SK-N-SH treated with all-trans-retinoic acid at 6 μM for 48 hours (cell line): ENCODE measurements at regions not wholly inside any gene's neighbourhood (a gene's known extent, or its start where the extent isn't known, plus 50 kb on each side); places are given as distances from the start of the nearest gene placed in this dataset.

Experiments
- ARNTL ChIP-seq: fragments of 450-650 bp; formaldehyde crosslinking; IDR thresholded peaks from 2 replicates; pipeline ENCODE4 v1.5.0; 2020; ENCODE audit warnings: low read depth, mild to moderate bottlenecking, moderate library complexity, borderline replicate concordance
- ISL1 ChIP-seq: fragments of 250-450 bp; sonication (Bioruptor Pico); IDR thresholded peaks from 2 replicates; pipeline ENCODE4 v2.1.2; 2022; ENCODE audit warnings: mild to moderate bottlenecking, moderate library complexity
- OSR1 ChIP-seq: fragments of 250-450 bp; sonication (Bioruptor Pico); IDR thresholded peaks from 2 replicates; pipeline ENCODE4 v1.8.0; 2022; ENCODE audit warnings: moderate library complexity, mild to moderate bottlenecking, inconsistent platforms
- PATZ1 ChIP-seq: fragments of 250-450 bp; sonication (Bioruptor Pico); IDR thresholded peaks from 2 replicates; pipeline ENCODE4 v1.8.0; 2020; ENCODE audit warnings: mild to moderate bottlenecking, moderate library complexity, borderline replicate concordance
- SNAI2 ChIP-seq: fragments of 250-450 bp; sonication (Bioruptor Pico); IDR thresholded peaks from 2 replicates; pipeline ENCODE4 v1.5.0; 2020; ENCODE audit warnings: mild to moderate bottlenecking, moderate library complexity
- TCF4 ChIP-seq: fragments of 250-450 bp; sonication (Bioruptor Pico); IDR thresholded peaks from 2 replicates; pipeline ENCODE4 v1.8.0; 2021; ENCODE audit warnings: mild to moderate bottlenecking, moderate library complexity, borderline replicate concordance
- ZFP3 ChIP-seq: fragments of 250-450 bp; sonication (Bioruptor Pico); IDR thresholded peaks from 2 replicates; pipeline ENCODE4 v1.5.0; 2020; ENCODE audit warnings: mild to moderate bottlenecking, moderate library complexity
- ZFP30 ChIP-seq: fragments of 450-650 bp; formaldehyde crosslinking; IDR thresholded peaks from 2 replicates; pipeline ENCODE4 v1.5.0; 2022; ENCODE audit warnings: mild to moderate bottlenecking, moderate library complexity
- ZNF565 ChIP-seq: fragments of 450-650 bp; formaldehyde crosslinking; conservative IDR thresholded peaks from 2 replicates; pipeline ENCODE4 v1.5.0; 2020; ENCODE audit warnings: low read depth, mild to moderate bottlenecking, moderate library complexity
- TF ChIP-seq, protein P1 (sequence below): fragments of 250-450 bp; sonication (Bioruptor Pico); IDR thresholded peaks from 2 replicates; pipeline ENCODE4 v1.5.0; 2020; ENCODE audit warnings: mild to moderate bottlenecking, moderate library complexity
- TF ChIP-seq, protein P2 (sequence below): fragments of 250-450 bp; sonication (Bioruptor Pico); IDR thresholded peaks from 2 replicates; pipeline ENCODE4 v1.5.1; 2020; ENCODE audit warnings: low read depth, mild to moderate bottlenecking, moderate library complexity
- TF ChIP-seq, protein P3 (sequence below): fragments of 250-450 bp; sonication (Bioruptor Pico); IDR thresholded peaks from 2 replicates; pipeline ENCODE4 v1.5.1; 2021; ENCODE audit warnings: mild to moderate bottlenecking, moderate library complexity

GRCh38 chr10:107230887-107231286 lies 66.4 kb upstream of the SORCS1 start:
- TF ChIP-seq PATZ1 (CRISPR knock-in tag) (no peak), OSR1 (CRISPR knock-in tag) (no peak), ISL1 (peak; percentile 38; the same call in 1 of the 2 replicates), ZFP30 (CRISPR knock-in tag) (no peak), TCF4 (no peak), ARNTL (CRISPR knock-in tag) (no peak), SNAI2 (no peak), ZFP3 (CRISPR knock-in tag) (peak; percentile 51; the same call in 1 of the 2 replicates), ZNF565 (CRISPR knock-in tag) (no peak)
- TF ChIP-seq, protein P1, sequence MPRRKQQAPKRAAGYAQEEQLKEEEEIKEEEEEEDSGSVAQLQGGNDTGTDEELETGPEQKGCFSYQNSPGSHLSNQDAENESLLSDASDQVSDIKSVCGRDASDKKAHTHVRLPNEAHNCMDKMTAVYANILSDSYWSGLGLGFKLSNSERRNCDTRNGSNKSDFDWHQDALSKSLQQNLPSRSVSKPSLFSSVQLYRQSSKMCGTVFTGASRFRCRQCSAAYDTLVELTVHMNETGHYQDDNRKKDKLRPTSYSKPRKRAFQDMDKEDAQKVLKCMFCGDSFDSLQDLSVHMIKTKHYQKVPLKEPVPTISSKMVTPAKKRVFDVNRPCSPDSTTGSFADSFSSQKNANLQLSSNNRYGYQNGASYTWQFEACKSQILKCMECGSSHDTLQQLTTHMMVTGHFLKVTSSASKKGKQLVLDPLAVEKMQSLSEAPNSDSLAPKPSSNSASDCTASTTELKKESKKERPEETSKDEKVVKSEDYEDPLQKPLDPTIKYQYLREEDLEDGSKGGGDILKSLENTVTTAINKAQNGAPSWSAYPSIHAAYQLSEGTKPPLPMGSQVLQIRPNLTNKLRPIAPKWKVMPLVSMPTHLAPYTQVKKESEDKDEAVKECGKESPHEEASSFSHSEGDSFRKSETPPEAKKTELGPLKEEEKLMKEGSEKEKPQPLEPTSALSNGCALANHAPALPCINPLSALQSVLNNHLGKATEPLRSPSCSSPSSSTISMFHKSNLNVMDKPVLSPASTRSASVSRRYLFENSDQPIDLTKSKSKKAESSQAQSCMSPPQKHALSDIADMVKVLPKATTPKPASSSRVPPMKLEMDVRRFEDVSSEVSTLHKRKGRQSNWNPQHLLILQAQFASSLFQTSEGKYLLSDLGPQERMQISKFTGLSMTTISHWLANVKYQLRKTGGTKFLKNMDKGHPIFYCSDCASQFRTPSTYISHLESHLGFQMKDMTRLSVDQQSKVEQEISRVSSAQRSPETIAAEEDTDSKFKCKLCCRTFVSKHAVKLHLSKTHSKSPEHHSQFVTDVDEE (CRISPR knock-in tag), result no peak
- TF ChIP-seq, protein P2, sequence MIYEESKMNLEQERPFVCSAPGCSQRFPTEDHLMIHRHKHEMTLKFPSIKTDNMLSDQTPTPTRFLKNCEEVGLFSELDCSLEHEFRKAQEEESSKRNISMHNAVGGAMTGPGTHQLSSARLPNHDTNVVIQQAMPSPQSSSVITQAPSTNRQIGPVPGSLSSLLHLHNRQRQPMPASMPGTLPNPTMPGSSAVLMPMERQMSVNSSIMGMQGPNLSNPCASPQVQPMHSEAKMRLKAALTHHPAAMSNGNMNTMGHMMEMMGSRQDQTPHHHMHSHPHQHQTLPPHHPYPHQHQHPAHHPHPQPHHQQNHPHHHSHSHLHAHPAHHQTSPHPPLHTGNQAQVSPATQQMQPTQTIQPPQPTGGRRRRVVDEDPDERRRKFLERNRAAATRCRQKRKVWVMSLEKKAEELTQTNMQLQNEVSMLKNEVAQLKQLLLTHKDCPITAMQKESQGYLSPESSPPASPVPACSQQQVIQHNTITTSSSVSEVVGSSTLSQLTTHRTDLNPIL (CRISPR knock-in tag), result no peak
- TF ChIP-seq, protein P3, sequence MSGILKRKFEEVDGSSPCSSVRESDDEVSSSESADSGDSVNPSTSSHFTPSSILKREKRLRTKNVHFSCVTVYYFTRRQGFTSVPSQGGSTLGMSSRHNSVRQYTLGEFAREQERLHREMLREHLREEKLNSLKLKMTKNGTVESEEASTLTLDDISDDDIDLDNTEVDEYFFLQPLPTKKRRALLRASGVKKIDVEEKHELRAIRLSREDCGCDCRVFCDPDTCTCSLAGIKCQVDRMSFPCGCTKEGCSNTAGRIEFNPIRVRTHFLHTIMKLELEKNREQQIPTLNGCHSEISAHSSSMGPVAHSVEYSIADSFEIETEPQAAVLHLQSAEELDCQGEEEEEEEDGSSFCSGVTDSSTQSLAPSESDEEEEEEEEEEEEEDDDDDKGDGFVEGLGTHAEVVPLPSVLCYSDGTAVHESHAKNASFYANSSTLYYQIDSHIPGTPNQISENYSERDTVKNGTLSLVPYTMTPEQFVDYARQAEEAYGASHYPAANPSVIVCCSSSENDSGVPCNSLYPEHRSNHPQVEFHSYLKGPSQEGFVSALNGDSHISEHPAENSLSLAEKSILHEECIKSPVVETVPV (CRISPR knock-in tag), result no peak
